SHP77 treated with DMSO at 0.1 percent for 48 hours (cell line): ENCODE measurements at regions not wholly inside any gene's neighbourhood (a gene's known extent, or its start where the extent isn't known, plus 50 kb on each side); places are given as distances from the start of the nearest gene placed in this dataset.
"Not testable (repeated sequence)": the region's sequence is repeated elsewhere in the genome, so short reads cannot be mapped to it uniquely, and the experiment has no call there.

Source experiments
- DNase-seq: peaks from one replicate; lab custom pipeline; 2025; lab: John Stamatoyannopoulos, UW

DNA sequence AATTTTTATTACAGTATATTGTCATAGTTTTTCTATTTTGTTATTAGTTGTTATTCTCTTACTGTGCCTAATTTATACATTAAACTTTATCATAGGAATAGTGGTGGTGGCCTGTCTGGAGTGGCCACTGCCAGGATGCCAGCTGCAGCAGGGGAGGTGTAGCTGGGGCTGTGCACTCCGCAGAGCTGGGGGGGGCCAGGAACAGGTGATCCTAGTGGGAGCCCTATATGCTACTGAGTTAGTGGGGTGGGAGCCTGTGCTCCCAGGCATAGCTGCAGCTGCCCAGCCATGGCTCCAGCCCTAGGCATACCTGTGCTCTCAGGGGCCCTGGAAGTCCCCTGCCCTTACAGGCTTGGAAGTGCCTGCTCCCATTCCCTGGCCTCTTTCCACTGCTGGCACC lies 638.1 kb upstream of the KCNMB2 start:
- DNase-seq, result no peak

DNA sequence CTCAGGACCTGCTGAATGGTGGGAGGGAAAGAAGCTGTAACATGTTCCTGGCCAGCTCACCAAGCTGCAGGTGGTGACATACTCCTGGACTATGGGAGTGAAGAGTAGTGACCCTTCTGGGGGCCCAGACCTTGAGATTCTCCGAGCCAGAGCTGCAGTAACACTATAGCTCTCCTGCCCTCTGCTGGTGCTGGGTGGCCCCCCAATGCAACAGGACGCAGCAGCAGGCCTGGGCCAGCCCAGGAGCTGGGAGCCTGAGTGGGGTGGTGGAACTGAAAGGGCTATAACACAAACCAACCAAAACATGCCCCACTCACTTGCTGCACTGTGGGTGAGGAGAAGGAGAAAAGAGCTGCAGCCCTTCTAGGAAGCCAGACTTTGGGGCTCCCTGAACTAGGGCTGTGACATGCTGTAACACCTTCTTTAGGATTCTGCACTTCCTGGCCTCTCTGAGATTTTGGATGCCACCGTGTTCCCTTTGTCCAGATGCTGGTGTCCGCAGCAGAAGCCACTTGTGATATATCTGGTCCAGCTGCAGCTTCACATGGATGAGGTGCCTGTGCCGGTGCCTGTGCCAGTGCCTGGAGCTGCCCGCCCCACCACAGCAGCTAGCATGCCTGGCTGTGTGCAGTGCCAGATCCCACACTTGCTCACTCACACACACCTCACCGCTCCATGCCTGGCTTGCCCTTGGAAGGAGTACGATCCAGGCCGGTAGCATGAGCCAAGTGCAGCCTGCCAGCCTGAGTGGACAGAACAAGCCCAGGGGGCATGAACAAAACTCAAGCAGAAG lies 636.8 kb upstream of the KCNMB2 start:
- DNase-seq, result no peak

DNA sequence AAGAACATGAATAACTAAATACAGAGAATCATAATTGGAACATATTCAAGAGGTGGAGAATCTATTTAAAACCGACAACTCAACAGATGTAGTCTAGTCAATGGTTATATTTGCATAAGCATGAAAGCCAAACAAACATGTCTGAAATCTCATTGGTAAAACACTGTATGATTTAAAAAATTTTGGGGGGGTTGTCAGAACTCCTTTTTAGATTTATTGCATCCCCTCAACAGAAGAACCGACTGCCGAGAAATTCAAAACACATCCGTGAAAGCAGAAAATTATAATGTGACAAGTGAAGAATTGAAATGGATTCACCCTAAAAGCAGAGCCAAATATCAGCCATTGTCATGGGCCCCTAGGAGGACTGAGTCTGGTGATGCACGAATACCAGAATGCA lies 633.4 kb upstream of the KCNMB2 start:
- DNase-seq, result no peak

GRCh38 chr3:177904621-177905020 lies 631.6 kb upstream of the KCNMB2 start:
- no peak for DNase-seq

DNA sequence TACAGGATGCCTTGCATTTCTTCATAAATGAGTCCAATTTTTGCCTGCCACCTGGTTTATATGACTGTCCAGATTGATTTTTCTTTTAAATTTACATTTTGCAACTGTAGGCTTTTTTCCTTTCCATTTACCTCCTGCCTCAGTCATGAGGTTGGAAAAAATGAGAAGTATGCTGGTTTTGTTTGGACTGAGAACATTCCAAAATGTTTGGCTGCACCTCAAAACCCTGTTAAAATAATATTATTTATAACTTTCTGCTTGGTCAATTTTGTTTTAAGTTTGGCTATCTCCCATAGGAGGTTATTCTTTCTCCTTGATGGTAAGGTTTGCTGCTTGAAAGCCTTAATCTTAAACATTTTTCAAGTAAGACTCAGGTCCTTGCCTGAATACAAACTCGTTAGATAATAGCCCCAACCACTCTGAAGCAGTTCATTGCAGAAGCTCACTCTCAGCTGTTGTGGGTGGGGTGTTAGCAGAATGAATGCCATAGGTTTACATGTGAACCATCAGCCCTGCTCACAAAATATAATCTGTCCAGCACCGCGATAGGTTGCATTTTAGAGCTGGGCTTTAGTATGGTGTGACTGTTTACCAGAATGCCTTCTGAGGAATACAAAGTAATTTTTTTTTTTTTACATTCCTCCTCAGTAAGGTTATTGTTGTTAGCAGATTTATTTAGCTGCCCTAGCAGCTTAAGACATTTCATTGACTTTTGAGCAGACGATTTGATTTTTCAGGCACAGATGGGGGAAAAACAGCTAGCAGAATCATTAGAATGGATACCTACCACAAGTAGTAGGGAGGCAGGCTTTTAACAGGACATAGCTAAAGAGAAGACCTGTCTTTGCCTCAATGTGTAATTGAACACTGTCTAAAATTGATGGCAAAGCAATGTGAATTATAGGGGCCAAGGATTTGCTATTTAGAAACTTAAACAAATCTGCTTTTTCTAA lies 630.8 kb upstream of the KCNMB2 start:
- no peak for DNase-seq

DNA sequence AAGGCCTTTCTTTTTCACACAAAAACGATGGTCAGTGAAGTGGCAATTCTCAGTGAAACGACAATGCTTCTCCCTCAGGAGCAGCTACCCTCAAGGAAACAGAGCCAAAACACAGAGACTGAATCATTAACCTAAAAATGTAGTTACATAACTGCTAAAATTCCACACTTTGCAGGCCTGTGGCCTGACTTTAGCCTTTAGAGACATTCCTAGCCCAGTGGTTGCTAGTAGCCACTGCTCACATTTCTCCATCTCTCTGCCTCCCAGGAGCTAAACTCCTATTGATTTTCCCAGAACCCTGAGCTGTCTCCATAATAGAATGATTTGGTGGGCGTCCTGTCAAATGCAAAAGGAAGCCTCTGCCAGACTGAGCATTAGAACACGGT lies 630.1 kb upstream of the KCNMB2 start:
- DNase-seq, result no peak

GRCh38 chr3:177906578-177907229 lies 629.5 kb upstream of the KCNMB2 start:
- DNase-seq, result no peak

DNA sequence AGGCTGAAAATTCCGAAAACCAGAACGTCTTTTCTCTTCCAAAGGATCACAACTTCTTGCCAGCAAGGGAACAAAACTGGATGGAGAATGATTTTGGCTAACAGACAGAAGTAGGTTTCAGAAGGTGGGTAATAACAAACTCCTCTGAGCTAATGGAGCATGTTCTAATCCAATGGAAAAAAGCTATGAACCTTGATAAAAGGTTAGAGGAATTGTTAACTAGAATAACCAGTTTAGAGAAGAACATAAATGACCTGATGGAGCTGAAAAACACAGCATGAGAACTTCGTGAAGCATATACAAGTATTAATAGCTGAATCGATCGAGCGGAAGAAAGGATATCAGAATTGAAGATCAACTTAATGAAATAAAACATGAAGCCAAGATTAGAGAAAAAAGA lies 626.7 kb upstream of the KCNMB2 start:
- not testable (repeated sequence) for DNase-seq

DNA sequence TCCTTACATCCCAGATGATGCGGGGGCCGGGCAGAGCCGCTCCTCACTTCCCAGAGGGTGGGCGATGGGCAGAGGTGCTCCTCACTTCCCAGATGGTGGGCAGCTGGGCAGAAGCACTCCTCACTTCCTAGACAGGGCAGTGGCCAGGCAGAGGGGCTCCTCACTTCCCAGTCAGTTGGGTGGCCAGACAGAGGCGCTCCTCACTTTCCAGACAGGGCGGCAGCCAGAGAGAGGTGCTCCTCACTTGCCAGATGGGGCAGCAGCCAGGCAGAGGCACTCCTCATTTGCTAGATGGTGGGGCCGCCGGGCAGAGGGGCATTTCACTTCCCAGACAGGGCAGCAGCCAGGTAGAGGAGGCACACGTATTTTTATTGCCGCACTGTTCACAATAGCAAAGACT lies 622.0 kb upstream of the KCNMB2 start:
- no peak for DNase-seq

DNA sequence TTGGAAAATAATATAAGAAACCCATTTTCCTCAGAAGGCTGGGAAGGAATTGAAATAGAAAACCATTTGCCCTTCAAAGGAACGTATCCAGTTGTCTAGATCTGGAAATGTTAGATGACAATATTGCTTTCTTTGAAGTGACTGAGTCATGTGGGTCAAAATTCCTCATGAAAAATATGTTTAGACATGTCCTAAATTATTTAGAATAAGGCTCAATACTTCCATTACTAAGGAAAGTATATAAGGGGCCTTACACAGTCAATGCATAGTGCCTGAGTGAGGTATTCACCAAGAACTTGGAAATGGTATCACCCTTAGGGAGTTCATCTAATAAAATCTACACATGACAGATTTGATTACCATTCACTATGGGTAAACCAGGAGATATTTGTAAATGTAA lies 619.8 kb upstream of the KCNMB2 start:
- DNase-seq, result no peak

DNA sequence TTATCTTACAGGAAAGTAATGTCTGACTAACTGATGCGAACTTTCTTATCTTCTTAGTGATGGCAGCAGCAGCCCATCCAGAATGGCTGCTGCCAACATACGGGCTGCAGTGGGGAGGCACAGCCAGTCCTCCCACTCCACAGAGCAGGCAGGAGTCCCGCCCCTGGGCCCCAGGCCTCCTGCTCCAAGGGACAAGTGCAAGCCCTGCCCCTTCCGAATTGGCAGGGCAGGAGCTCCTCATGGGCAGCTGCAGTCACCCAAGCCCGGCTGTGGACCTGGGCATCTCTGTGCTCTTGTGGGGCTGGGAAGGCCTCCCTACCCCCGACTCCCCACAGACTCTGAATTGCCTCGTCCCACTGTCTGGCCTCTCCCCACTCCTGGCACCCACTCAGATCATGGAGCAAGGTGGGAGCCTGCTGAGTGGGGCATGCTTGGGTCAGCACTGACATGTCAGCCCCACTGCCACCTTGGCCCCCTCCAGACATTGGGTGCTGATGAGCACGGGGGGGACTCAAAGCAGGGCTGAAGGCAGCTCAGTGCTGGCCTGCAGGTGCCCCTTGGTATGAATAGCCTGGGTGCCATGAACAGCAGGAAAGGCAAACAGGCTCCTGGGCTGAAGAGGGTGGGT lies 618.9 kb upstream of the KCNMB2 start:
- DNase-seq, result no peak

GRCh38 chr3:177921153-177921552 lies 615.1 kb upstream of the KCNMB2 start:
- no peak for DNase-seq

GRCh38 chr3:177924261-177924660 lies 612.0 kb upstream of the KCNMB2 start:
- no peak for DNase-seq

DNA sequence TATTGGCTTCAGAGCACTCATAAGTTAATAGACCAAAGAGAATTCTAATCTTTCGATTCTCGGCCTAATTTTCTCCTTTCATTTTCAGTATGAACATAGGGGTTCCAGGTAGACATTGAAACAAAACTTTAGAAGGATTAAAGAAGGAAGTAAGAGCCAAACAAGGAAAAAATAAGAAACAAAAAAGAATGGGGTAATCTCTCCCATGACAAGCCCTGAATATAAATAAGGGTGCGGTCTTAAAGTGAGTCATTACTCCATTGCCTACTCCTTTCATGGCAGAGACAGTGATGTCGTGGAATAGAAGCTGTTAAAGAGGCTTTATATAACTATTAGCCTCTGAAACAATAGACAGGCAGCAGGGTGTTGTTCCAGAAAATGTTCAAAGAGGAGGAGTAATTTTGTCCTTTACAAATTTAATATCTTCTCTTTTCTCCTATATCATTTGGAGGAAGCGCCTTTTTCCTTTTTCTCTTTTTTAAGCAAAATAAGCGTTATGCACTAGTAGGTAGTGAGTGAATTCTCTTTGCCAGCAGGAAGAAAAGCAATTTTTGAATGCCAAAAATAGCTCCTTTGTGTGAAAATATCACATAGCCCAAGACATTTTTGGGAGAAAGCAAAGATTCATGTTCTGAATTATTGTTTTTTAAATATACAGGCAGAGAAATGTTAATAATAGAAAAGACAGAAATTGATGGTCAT lies 607.9 kb upstream of the KCNMB2 start:
- no peak for DNase-seq

DNA sequence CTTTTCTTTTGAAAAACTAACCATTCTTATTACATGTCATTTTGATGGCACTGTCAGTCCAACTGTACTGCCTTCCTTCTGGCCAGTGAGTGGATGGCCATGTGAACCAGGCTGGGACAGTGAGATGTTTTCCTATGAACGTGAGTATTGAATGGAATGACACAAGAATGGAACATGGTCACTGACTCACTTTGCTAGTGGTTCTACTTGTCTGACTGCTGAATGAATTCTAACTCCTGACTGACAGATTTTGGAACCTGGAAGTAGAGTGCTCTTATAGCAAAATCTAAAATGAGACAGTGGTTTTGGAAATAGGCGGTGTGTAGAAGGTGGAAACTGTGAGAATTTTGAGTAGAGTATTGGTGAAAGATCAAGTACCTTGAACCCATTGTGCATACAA lies 606.9 kb upstream of the KCNMB2 start:
- DNase-seq, result no peak

- DNase-seq, result no peak
Observed at GRCh38 chr3:177930771-177931170, 605.5 kb upstream of the KCNMB2 start.

- DNase-seq, result no peak
Observed at GRCh38 chr3:177931346-177931745, 604.9 kb upstream of the KCNMB2 start.

GRCh38 chr3:177932346-177932745 lies 603.9 kb upstream of the KCNMB2 start:
- DNase-seq, result no peak

GRCh38 chr3:177932750-177933660 lies 603.2 kb upstream of the KCNMB2 start:
- no peak for DNase-seq
